C4-2B (cell line): ENCODE measurements at regions not wholly inside any gene's neighbourhood (a gene's known extent, or its start where the extent isn't known, plus 50 kb on each side); places are given as distances from the start of the nearest gene placed in this dataset.

ENCODE experiments used
- ZFX ChIP-seq: fragments of 450-650 bp; IDR thresholded peaks from 2 replicates; pipeline ENCODE4 v1.6.1; 2017
- TF ChIP-seq, protein P1 (sequence below): fragments of 450-650 bp; conservative IDR thresholded peaks from 2 replicates; pipeline ENCODE4 v1.5.1; 2017; ENCODE audit warnings: mild to moderate bottlenecking

DNA sequence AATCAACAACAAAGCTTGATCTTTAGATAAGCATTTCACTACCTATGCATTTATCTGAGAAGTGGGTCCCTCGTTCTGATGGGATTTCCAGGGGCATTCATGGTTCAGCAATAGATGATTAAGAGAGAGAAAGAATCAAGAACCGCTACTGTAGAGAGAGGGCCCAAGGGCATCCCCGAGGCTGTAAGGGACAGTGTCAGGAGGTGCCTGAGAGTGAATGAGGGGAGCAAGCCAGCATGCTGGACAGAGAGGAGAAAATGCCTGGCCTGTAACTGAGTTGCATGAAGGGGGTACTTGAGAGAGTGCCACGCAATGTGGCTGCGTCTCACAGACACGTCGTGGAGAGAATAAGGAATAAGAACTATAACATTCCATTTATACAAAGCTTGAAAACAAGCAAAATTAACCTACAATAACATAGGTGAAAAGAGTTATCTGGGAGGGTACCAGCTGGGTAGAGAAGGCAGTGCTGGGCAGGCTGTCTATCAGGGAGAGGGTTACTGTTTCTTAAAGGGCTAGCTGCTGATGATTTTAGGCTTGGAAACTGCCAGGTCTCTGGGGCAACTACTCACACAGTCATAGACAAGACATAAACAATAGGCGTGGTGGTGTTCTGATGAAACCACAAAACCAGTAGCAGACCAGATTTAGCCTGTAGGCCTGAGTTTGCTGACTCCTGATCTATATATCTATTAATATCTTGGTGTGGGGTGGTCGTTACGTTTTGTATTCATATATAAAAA, 374.6 kb upstream of the CFAP20DC start:
- TF ChIP-seq, protein P1, sequence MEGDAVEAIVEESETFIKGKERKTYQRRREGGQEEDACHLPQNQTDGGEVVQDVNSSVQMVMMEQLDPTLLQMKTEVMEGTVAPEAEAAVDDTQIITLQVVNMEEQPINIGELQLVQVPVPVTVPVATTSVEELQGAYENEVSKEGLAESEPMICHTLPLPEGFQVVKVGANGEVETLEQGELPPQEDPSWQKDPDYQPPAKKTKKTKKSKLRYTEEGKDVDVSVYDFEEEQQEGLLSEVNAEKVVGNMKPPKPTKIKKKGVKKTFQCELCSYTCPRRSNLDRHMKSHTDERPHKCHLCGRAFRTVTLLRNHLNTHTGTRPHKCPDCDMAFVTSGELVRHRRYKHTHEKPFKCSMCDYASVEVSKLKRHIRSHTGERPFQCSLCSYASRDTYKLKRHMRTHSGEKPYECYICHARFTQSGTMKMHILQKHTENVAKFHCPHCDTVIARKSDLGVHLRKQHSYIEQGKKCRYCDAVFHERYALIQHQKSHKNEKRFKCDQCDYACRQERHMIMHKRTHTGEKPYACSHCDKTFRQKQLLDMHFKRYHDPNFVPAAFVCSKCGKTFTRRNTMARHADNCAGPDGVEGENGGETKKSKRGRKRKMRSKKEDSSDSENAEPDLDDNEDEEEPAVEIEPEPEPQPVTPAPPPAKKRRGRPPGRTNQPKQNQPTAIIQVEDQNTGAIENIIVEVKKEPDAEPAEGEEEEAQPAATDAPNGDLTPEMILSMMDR = no peak
- TF ChIP-seq ZFX = no peak
